HepG2 (cell line): ENCODE measurements at regions not wholly inside any gene's neighbourhood (a gene's known extent, or its start where the extent isn't known, plus 50 kb on each side); places are given as distances from the start of the nearest gene placed in this dataset.

Experiments
- ATAC-seq: fragments of 200-7000 bp; cut with Tn5 transposase; 3 replicates; pipeline ENCODE4 v1.9.1; 2020; ENCODE audit warnings: mild to moderate bottlenecking, moderate library complexity
- BruUV-seq: library from RNA; stranded (reverse); fragments of 400-500 nt; replicated peaks from 2 replicates; lab custom pipeline; 2021; lab: Mats Ljungman, UMichigan
- CTCF ChIA-PET: fragments of 300-600 bp; formaldehyde crosslinking; extraction: SDS; loops from one replicate; lab custom pipeline; 2021; ENCODE audit warnings: low total read pairs, inconsistent platforms, low intra/inter-chr PET ratio; lab: Yijun Ruan, JAX
- POLR2A ChIA-PET: fragments of 350-600 bp; sonication (Branson Sonifier 250); formaldehyde crosslinking; loops from one replicate; lab custom pipeline; 2020; ENCODE audit warnings: antibody characterized with exemption, inconsistent platforms; lab: Yijun Ruan, JAX
- DNase-seq: peaks from one replicate; pipeline ENCODE4 v3.0.0-alpha.2; 2015; ENCODE audit warnings: low spot score
- FAIRE-seq: peaks from 3 replicates; lab custom pipeline; 2011; peaks lifted over from hg19 to GRCh38; lab: Jason Lieb, UNC
- H2AFZ ChIP-seq: one replicate; pipeline ENCODE4 v1.6.1; 2011; ENCODE audit warnings: low read length, inconsistent platforms
- H3K27ac ChIP-seq: fragments of 300-600 bp; 3 replicates; pipeline ENCODE4 v1.8.0; 2011; ENCODE audit warnings: mixed run types, mild to moderate bottlenecking, mixed read lengths, low read length, inconsistent platforms; ENCODE audit not compliant: insufficient read depth; ENCODE audit errors: extremely low read length
- H3K27me3 ChIP-seq, 2 experiments: fragments of 200-600 bp in 1 of 2; 2 replicates in 1 of 2; 3 replicates in 1 of 2; pipeline versions ENCODE4 v1.6.0 to v1.8.0; 2011; ENCODE audit warnings: low read length in 2 of 2, mild to moderate bottlenecking in 2 of 2, moderate library complexity in 2 of 2, inconsistent platforms in 1 of 2; ENCODE audit not compliant: insufficient read depth in 2 of 2, control insufficient read depth in 1 of 2
- H3K36me3 ChIP-seq, 2 experiments: fragments of 200-600 bp in 1 of 2; replicated peaks in 1 of 2; 2 replicates in 1 of 2; 3 replicates in 1 of 2; pipeline versions ENCODE4 v1.5.1 to v1.8.0; 2011; ENCODE audit warnings: low read length in 2 of 2, inconsistent platforms in 1 of 2; ENCODE audit not compliant: insufficient read depth in 2 of 2, control insufficient read depth in 1 of 2
- H3K4me1 ChIP-seq: 2 replicates; pipeline ENCODE4 v1.5.1; 2012; ENCODE audit warnings: low read length, inconsistent platforms; ENCODE audit not compliant: insufficient read depth
- H3K4me2 ChIP-seq: 2 replicates; pipeline ENCODE4 v1.6.0; 2011; ENCODE audit warnings: low read depth, low read length, inconsistent platforms
- H3K4me3 ChIP-seq, 3 experiments: fragments of 200-600 bp in 1 of 3; sonication (generic), shearing (Covaris generic) in 1 of 3; replicated peaks in 1 of 3; 2 replicates each; pipeline ENCODE4 v1.5.1; 2011 to 2016; ENCODE audit warnings: low read length in 3 of 3, inconsistent platforms in 2 of 3, low read depth in 2 of 3, mild to moderate bottlenecking in 2 of 3, control low read depth in 1 of 3, mixed read lengths in 1 of 3; ENCODE audit not compliant: insufficient read depth in 1 of 3
- H3K79me2 ChIP-seq: one replicate; pipeline ENCODE4 v1.6.1; 2011; ENCODE audit warnings: low read length, inconsistent platforms; ENCODE audit not compliant: insufficient read depth
- H3K9ac ChIP-seq: 2 replicates; pipeline ENCODE4 v1.6.0; 2011; ENCODE audit warnings: mild to moderate bottlenecking, low read depth, low read length, inconsistent platforms; ENCODE audit not compliant: insufficient read depth
- H3K9me3 ChIP-seq: 2 replicates; pipeline ENCODE4 v1.5.1; 2012; ENCODE audit warnings: mild to moderate bottlenecking, low read length
- H4K20me1 ChIP-seq: 2 replicates; pipeline ENCODE4 v1.6.0; 2011; ENCODE audit warnings: inconsistent platforms, mild to moderate bottlenecking, low read length, moderate library complexity; ENCODE audit not compliant: insufficient read depth
- BHLHE40 ChIP-seq: IDR thresholded peaks from 2 replicates; pipeline ENCODE4 v1.6.1; 2011; ENCODE audit warnings: low read length, improper control_type of control experiment
- MBD4 ChIP-seq: IDR thresholded peaks from 2 replicates; pipeline ENCODE4 v1.6.1; 2012; ENCODE audit warnings: low read length, inconsistent platforms, borderline replicate concordance
- MIER2 ChIP-seq: IDR thresholded peaks from 2 replicates; pipeline ENCODE4 v1.6.1; 2016; ENCODE audit warnings: missing biosample characterization, missing genetic modification reagents
- NFE2L1 ChIP-seq: sonication (generic); formaldehyde crosslinking; IDR thresholded peaks from 2 replicates; pipeline ENCODE4 v1.4.0; 2020; ENCODE audit warnings: missing genetic modification reagents, mild to moderate bottlenecking, borderline replicate concordance
- NFKBIZ ChIP-seq: IDR thresholded peaks from 2 replicates; pipeline ENCODE4 v1.6.1; 2018; ENCODE audit warnings: missing genetic modification reagents, missing compliant biosample characterization
- SNAPC2 ChIP-seq: sonication (generic); formaldehyde crosslinking; IDR thresholded peaks from 2 replicates; pipeline ENCODE4 v1.8.1; 2022; ENCODE audit warnings: mild to moderate bottlenecking, missing genetic modification reagents
- TMF1 ChIP-seq: sonication (generic); formaldehyde crosslinking; IDR thresholded peaks from 2 replicates; pipeline ENCODE4 v1.8.1; 2022; ENCODE audit warnings: low read depth, missing genetic modification reagents
- ZFP36L1 ChIP-seq: sonication (generic); formaldehyde crosslinking; IDR thresholded peaks from 2 replicates; pipeline ENCODE4 v1.8.0; 2022; ENCODE audit warnings: mild to moderate bottlenecking, missing genetic modification reagents, moderate library complexity
- ZNF83 ChIP-seq: sonication (generic); formaldehyde crosslinking; IDR thresholded peaks from 2 replicates; pipeline ENCODE4 v1.4.0; 2020; ENCODE audit warnings: missing genetic modification reagents, mild to moderate bottlenecking, borderline replicate concordance
- ZSCAN9 ChIP-seq: IDR thresholded peaks from 2 replicates; pipeline ENCODE4 v1.6.1; 2016; ENCODE audit warnings: borderline replicate concordance
- WGBS: methylation state at CpG from one replicate; pipeline ENCODE4 v1.1.6; 2017; ENCODE audit warnings: low lambda C conversion rate; 5-methylcytosine and 5-hydroxymethylcytosine counted together
- in situ Hi-C: cut with HindIII; loops from 2 replicates; pipeline ENCODE4 v1.10.0; 2017; ENCODE audit warnings: low pct_unique_long_range_greater_than_20kb; ENCODE audit not compliant: extremely low pct_ligation_motif_present
- intact Hi-C: fragments of 100-400 bp; cut with micrococcal nuclease; formaldehyde crosslinking; loops from one replicate; pipeline ENCODE4 v1.10.0; 2022; ENCODE audit not compliant: unreplicated experiment
- TF ChIP-seq, protein P1 (sequence below): IDR thresholded peaks from 2 replicates; pipeline ENCODE4 v1.6.1; 2012; ENCODE audit warnings: low read depth, low read length, improper control_type of control experiment
- TF ChIP-seq, protein P2 (sequence below): IDR thresholded peaks from 2 replicates; pipeline ENCODE4 v1.6.1; 2016; ENCODE audit warnings: missing compliant biosample characterization, missing genetic modification reagents, borderline replicate concordance
- TF ChIP-seq, protein P3 (sequence below): sonication (generic); formaldehyde crosslinking; IDR thresholded peaks from 2 replicates; pipeline ENCODE4 v1.9.0; 2021; ENCODE audit warnings: missing genetic modification reagents, borderline replicate concordance

DNA sequence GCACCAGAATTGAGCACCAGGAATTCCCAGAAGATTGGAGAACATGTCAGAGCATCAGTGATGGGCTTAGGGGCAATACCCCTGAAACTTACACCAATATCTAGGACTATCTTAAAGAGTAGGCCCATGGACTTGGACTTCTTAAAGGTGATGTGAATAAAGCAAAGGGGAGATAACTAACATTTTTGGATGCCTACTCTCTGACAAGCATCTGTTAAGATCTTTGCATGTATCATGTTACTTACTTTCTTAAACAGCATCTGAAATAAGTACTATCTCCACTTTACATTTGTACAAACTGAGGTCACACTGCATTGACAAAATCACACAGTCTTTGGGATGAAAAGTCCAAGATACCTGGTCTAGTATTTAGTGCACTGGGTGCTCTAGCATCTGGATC is 258.6 kb upstream of the ARSJ start:
- no peak overlapping the region for H3K9ac ChIP-seq
- H3K36me3 ChIP-seq, result no peaks in the 10 kb centered on the region
- no peak overlapping the region for H2AFZ ChIP-seq
- in situ Hi-C loops (no loop called here), intact Hi-C loops (no loop called here)
- H3K27ac ChIP-seq, result no peak overlapping the region
- H4K20me1 ChIP-seq, result no peaks in the 10 kb centered on the region
- FAIRE-seq (no peak), DNase-seq (no peak), ATAC-seq (no peak)
- H3K27me3 ChIP-seq, result no peaks in the 10 kb centered on the region
- POLR2A ChIA-PET, result no interaction called here
- no peak for TF ChIP-seq NFKBIZ (CRISPR knock-in tag)
- TF ChIP-seq, protein P1, sequence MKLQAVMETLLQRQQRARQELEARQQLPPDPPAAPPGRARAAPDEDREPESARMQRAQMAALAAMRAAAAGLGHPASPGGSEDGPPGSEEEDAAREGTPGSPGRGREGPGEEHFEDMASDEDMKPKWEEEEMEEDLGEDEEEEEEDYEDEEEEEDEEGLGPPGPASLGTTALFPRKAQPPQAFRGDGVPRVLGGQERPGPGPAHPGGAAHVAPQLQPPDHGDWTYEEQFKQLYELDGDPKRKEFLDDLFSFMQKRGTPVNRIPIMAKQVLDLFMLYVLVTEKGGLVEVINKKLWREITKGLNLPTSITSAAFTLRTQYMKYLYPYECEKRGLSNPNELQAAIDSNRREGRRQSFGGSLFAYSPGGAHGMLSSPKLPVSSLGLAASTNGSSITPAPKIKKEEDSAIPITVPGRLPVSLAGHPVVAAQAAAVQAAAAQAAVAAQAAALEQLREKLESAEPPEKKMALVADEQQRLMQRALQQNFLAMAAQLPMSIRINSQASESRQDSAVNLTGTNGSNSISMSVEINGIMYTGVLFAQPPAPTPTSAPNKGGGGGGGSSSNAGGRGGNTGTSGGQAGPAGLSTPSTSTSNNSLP, result no peak
- TF ChIP-seq, protein P2, sequence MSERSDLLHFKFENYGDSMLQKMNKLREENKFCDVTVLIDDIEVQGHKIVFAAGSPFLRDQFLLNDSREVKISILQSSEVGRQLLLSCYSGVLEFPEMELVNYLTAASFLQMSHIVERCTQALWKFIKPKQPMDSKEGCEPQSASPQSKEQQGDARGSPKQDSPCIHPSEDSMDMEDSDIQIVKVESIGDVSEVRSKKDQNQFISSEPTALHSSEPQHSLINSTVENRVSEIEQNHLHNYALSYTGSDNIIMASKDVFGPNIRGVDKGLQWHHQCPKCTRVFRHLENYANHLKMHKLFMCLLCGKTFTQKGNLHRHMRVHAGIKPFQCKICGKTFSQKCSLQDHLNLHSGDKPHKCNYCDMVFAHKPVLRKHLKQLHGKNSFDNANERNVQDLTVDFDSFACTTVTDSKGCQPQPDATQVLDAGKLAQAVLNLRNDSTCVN (CRISPR knock-in tag), result no peak
- TF ChIP-seq ZNF83, result no peak
- TF ChIP-seq MIER2 (CRISPR knock-in tag), result no peak
- TF ChIP-seq ZSCAN9 (CRISPR knock-in tag), result no peak
- TF ChIP-seq TMF1 (CRISPR knock-in tag), result no peak
- CTCF ChIA-PET, result no interaction called here
- no peak overlapping the region for H3K4me3 ChIP-seq
- BruUV-seq, result no TSS peak
- no peaks in the 10 kb centered on the region for H3K4me1 ChIP-seq
- no peaks in the 10 kb centered on the region for H3K79me2 ChIP-seq
- no peaks in the 10 kb centered on the region for H3K9me3 ChIP-seq
- no peak overlapping the region for H3K4me2 ChIP-seq

DNA sequence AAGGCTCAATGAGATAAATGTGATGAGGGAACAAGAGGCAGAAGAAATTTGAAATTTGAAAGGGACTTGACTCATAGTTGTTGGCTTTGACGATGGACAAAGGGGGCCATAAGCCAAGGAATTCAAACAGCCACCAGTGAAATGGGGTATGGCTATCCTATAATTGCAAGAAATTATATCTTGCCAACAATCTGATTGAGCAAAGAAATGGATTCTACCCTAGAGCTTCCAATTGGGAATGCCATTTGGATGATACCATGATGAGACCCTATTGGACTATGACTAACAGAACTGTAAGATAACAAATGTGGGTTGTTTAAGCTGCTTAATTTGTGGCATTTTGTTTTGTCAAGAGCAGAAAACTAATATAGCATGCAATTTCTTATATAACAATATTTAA is 270.1 kb upstream of the ARSJ start:
- POLR2A ChIA-PET, result no interaction called here
- no peak for FAIRE-seq
- in situ Hi-C loops, result no loop called here
- Histone ChIP-seq H3K9ac (no peak overlapping the region), H3K27me3 (no peaks in the 10 kb centered on the region; a peak in 1 of 5 replicates), H3K4me2 (no peak overlapping the region), H4K20me1 (no peaks in the 10 kb centered on the region), H2AFZ (no peak overlapping the region), H3K9me3 (no peaks in the 10 kb centered on the region), H3K36me3 (no peaks in the 10 kb centered on the region), H3K4me1 (no peaks in the 10 kb centered on the region), H3K79me2 (no peaks in the 10 kb centered on the region), H3K4me3 (no peak overlapping the region), H3K27ac (no peak overlapping the region)
- TF ChIP-seq, protein P3, sequence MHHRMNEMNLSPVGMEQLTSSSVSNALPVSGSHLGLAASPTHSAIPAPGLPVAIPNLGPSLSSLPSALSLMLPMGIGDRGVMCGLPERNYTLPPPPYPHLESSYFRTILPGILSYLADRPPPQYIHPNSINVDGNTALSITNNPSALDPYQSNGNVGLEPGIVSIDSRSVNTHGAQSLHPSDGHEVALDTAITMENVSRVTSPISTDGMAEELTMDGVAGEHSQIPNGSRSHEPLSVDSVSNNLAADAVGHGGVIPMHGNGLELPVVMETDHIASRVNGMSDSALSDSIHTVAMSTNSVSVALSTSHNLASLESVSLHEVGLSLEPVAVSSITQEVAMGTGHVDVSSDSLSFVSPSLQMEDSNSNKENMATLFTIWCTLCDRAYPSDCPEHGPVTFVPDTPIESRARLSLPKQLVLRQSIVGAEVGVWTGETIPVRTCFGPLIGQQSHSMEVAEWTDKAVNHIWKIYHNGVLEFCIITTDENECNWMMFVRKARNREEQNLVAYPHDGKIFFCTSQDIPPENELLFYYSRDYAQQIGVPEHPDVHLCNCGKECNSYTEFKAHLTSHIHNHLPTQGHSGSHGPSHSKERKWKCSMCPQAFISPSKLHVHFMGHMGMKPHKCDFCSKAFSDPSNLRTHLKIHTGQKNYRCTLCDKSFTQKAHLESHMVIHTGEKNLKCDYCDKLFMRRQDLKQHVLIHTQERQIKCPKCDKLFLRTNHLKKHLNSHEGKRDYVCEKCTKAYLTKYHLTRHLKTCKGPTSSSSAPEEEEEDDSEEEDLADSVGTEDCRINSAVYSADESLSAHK, result no peak
- TF ChIP-seq SNAPC2 (CRISPR knock-in tag) (no peak), ZFP36L1 (CRISPR knock-in tag) (no peak), MBD4 (no peak), NFE2L1 (CRISPR knock-in tag) (no peak), BHLHE40 (no peak)
- no peak for DNase-seq
- no peak for ATAC-seq
- intact Hi-C loops, result no loop called here
- CTCF ChIA-PET, result no interaction called here
- WGBS, result 0% methylated on average over 1 of the region's 1 CpG
- BruUV-seq, result no TSS peak
